HepG2 (cell line): ENCODE measurements at regions not wholly inside any gene's neighbourhood (a gene's known extent, or its start where the extent isn't known, plus 50 kb on each side); places are given as distances from the start of the nearest gene placed in this dataset.

Experiments used
- IKZF1 ChIP-seq: fragments of 450-650 bp; IDR thresholded peaks from 2 replicates; pipeline ENCODE4 v1.7.1; 2016
- RAD21 ChIP-seq: fragments of 450-650 bp; formaldehyde crosslinking; IDR thresholded peaks from 2 replicates; pipeline ENCODE4 v1.5.0; 2020; ENCODE audit warnings: mild to moderate bottlenecking
- STAG1 ChIP-seq: sonication (generic); formaldehyde crosslinking; IDR thresholded peaks from 2 replicates; pipeline ENCODE4 v1.4.0; 2020; ENCODE audit warnings: missing genetic modification reagents
- YEATS2 ChIP-seq: sonication (generic); formaldehyde crosslinking; IDR thresholded peaks from 2 replicates; pipeline ENCODE4 v1.4.0; 2020; ENCODE audit warnings: missing genetic modification reagents, borderline replicate concordance
- ZNF30 ChIP-seq: sonication (generic); formaldehyde crosslinking; IDR thresholded peaks from 2 replicates; pipeline ENCODE4 v1.5.0; 2020; ENCODE audit warnings: mild to moderate bottlenecking, missing genetic modification reagents
- ZNF354B ChIP-seq: sonication (generic); formaldehyde crosslinking; IDR thresholded peaks from 2 replicates; pipeline ENCODE4 v1.8.0; 2022; ENCODE audit warnings: mild to moderate bottlenecking, missing genetic modification reagents
- ZNF564 ChIP-seq: sonication (generic); formaldehyde crosslinking; IDR thresholded peaks from 2 replicates; pipeline ENCODE4 v1.8.1; 2023; ENCODE audit warnings: mild to moderate bottlenecking, missing genetic modification reagents
- TF ChIP-seq, protein P1 (sequence below): sonication (generic); formaldehyde crosslinking; IDR thresholded peaks from 2 replicates; pipeline ENCODE4 v1.5.0; 2020; ENCODE audit warnings: mild to moderate bottlenecking, missing genetic modification reagents, borderline replicate concordance
- TF ChIP-seq, protein P2 (sequence below): sonication (generic); formaldehyde crosslinking; IDR thresholded peaks from 2 replicates; pipeline ENCODE4 v1.4.0; 2020; ENCODE audit warnings: missing genetic modification reagents, borderline replicate concordance
- TF ChIP-seq, protein P3 (sequence below): sonication (generic); formaldehyde crosslinking; IDR thresholded peaks from 2 replicates; pipeline ENCODE4 v1.4.0; 2020; ENCODE audit warnings: mild to moderate bottlenecking, missing genetic modification reagents

DNA sequence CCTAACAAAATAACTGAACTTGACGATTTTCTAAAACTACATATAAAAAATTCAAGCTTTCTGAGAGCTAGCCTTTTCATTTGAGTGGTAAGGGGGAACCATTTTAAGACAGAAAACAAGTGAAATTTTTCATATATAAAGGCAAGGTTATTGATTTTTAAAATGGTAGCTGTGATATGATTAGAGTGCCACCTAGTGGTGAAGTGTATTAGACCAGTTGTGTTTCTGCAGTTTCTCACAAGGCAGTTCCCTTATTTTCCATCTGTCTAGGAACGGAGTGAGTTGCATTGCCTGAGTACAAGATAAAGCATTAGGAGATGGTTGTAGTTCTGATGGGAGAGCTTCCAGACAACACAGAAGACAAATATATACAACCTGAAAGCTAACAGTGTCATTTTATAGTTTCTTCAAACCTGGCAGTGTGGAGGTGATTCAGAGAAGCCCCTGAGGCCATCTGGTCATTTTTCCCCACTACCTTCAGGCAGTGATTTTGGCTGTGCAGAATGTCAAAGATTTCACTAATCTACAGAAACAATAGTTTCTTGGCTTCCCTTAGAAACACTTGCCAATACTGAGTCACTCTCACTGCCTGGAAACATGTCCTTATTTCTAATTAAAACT lies 180.8 kb downstream of the C12orf50 start (continued):
- TF ChIP-seq, protein P1, sequence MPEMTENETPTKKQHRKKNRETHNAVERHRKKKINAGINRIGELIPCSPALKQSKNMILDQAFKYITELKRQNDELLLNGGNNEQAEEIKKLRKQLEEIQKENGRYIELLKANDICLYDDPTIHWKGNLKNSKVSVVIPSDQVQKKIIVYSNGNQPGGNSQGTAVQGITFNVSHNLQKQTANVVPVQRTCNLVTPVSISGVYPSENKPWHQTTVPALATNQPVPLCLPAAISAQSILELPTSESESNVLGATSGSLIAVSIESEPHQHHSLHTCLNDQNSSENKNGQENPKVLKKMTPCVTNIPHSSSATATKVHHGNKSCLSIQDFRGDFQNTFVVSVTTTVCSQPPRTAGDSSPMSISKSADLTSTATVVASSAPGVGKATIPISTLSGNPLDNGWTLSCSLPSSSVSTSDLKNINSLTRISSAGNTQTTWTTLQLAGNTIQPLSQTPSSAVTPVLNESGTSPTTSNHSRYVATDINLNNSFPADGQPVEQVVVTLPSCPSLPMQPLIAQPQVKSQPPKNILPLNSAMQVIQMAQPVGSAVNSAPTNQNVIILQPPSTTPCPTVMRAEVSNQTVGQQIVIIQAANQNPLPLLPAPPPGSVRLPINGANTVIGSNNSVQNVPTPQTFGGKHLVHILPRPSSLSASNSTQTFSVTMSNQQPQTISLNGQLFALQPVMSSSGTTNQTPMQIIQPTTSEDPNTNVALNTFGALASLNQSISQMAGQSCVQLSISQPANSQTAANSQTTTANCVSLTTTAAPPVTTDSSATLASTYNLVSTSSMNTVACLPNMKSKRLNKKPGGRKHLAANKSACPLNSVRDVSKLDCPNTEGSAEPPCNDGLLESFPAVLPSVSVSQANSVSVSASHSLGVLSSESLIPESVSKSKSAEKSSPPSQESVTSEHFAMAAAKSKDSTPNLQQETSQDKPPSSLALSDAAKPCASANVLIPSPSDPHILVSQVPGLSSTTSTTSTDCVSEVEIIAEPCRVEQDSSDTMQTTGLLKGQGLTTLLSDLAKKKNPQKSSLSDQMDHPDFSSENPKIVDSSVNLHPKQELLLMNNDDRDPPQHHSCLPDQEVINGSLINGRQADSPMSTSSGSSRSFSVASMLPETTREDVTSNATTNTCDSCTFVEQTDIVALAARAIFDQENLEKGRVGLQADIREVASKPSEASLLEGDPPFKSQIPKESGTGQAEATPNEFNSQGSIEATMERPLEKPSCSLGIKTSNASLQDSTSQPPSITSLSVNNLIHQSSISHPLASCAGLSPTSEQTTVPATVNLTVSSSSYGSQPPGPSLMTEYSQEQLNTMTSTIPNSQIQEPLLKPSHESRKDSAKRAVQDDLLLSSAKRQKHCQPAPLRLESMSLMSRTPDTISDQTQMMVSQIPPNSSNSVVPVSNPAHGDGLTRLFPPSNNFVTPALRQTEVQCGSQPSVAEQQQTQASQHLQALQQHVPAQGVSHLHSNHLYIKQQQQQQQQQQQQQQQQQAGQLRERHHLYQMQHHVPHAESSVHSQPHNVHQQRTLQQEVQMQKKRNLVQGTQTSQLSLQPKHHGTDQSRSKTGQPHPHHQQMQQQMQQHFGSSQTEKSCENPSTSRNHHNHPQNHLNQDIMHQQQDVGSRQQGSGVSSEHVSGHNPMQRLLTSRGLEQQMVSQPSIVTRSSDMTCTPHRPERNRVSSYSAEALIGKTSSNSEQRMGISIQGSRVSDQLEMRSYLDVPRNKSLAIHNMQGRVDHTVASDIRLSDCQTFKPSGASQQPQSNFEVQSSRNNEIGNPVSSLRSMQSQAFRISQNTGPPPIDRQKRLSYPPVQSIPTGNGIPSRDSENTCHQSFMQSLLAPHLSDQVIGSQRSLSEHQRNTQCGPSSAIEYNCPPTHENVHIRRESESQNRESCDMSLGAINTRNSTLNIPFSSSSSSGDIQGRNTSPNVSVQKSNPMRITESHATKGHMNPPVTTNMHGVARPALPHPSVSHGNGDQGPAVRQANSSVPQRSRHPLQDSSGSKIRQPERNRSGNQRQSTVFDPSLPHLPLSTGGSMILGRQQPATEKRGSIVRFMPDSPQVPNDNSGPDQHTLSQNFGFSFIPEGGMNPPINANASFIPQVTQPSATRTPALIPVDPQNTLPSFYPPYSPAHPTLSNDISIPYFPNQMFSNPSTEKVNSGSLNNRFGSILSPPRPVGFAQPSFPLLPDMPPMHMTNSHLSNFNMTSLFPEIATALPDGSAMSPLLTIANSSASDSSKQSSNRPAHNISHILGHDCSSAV (CRISPR knock-in tag) = no peak
- TF ChIP-seq, protein P2, sequence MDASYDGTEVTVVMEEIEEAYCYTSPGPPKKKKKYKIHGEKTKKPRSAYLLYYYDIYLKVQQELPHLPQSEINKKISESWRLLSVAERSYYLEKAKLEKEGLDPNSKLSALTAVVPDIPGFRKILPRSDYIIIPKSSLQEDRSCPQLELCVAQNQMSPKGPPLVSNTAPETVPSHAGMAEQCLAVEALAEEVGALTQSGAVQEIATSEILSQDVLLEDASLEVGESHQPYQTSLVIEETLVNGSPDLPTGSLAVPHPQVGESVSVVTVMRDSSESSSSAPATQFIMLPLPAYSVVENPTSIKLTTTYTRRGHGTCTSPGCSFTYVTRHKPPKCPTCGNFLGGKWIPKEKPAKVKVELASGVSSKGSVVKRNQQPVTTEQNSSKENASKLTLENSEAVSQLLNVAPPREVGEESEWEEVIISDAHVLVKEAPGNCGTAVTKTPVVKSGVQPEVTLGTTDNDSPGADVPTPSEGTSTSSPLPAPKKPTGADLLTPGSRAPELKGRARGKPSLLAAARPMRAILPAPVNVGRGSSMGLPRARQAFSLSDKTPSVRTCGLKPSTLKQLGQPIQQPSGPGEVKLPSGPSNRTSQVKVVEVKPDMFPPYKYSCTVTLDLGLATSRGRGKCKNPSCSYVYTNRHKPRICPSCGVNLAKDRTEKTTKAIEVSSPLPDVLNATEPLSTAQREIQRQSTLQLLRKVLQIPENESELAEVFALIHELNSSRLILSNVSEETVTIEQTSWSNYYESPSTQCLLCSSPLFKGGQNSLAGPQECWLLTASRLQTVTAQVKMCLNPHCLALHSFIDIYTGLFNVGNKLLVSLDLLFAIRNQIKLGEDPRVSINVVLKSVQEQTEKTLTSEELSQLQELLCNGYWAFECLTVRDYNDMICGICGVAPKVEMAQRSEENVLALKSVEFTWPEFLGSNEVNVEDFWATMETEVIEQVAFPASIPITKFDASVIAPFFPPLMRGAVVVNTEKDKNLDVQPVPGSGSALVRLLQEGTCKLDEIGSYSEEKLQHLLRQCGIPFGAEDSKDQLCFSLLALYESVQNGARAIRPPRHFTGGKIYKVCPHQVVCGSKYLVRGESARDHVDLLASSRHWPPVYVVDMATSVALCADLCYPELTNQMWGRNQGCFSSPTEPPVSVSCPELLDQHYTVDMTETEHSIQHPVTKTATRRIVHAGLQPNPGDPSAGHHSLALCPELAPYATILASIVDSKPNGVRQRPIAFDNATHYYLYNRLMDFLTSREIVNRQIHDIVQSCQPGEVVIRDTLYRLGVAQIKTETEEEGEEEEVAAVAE (CRISPR knock-in tag) = no peak
- TF ChIP-seq ZNF564 (CRISPR knock-in tag) (no peak), YEATS2 (CRISPR knock-in tag) (no peak), STAG1 (CRISPR knock-in tag) (peak; percentile 81), IKZF1 (no peak), ZNF354B (CRISPR knock-in tag) (no peak), RAD21 (0 out of 2 replicates have a peak, but pooled peaks have one; percentile 27), ZNF30 (no peak)
- TF ChIP-seq, protein P3, sequence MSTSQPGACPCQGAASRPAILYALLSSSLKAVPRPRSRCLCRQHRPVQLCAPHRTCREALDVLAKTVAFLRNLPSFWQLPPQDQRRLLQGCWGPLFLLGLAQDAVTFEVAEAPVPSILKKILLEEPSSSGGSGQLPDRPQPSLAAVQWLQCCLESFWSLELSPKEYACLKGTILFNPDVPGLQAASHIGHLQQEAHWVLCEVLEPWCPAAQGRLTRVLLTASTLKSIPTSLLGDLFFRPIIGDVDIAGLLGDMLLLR (CRISPR knock-in tag) = no peak
